GM18909 (cell line): ENCODE measurements at regions not wholly inside any gene's neighbourhood (a gene's known extent, or its start where the extent isn't known, plus 50 kb on each side); places are given as distances from the start of the nearest gene placed in this dataset.

Experiments
- ATAC-seq: cut with Tn5 transposase; IDR thresholded peaks from one replicate; pipeline ENCODE4 v1.9.1; 2021; ENCODE audit warnings: mild to moderate bottlenecking; ENCODE audit not compliant: unreplicated experiment, poor library complexity

- ATAC-seq, result no peak
Measured at GRCh38 chr4:176565049-176565448, 227.7 kb downstream of the VEGFC start.

DNA sequence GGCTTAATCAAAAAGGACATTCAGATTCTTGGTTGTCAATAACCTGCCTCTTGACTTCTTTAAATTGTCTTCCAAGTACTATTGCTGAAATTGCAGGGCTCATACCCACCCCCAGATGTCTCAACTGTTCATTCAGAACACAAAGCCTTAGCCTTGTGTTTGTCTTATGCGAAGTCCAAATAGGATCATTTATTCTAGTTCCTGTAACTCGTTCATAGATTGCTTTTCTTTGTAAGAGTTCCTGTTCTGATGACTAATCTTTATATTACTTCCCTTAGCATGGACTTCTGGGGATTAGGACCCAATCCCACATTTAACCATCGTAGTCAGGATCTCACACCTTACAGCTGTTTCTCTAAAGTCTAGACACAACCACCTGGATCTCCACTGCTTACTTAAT, 226.0 kb downstream of the VEGFC start:
- no peak for ATAC-seq

- ATAC-seq, result no peak
Measured at GRCh38 chr4:176568238-176568637, 224.5 kb downstream of the VEGFC start.

- no peak for ATAC-seq
Measured at GRCh38 chr4:176569301-176569700, 223.4 kb downstream of the VEGFC start.

DNA sequence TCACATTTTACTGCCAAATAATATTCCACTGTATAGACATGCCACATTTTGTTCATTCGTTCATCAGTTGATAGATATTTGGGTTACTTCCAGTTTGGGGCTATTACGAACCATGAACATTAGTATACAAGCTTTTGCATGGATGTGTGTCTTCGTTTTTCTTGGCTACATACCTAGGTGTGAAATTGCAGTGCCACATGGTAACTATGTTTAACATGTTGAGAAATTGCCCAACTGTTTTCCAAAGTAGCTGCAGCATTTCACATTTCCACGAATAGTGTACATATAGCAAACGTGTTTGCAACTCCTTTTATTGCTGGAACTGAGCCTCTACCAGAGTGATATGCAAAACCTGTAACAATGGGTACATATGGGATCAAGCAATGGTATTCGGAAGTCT, 221.5 kb downstream of the VEGFC start:
- no peak for ATAC-seq

DNA sequence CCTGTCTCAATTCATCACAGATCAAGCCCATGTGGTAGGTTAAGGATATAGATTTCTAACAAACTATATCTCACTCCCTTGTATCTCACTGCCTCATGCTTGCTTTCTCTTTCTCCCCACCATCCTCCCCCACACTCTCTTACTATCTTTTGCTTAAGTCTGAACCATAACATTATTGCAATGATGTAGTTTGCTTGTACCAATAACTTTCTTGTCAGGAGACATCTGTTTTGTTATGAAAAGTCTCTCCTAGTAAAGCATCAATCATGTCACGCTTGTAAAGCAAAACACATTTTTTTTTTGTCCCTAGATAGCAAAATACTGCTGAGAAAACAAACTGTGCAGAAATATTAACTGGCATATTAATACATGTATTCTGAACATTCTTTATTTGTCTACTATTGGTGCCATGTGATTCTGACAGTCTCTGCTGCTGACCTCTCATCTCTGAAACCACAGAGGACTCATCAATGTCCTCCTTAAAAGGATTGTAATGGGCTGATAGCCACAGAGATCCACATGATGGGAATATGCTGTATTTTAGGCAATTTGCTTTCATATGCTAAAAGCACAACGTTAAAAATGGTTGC, 217.5 kb downstream of the VEGFC start:
- ATAC-seq, result no peak

GRCh38 chr4:176579226-176579625, 213.5 kb downstream of the VEGFC start:
- no peak for ATAC-seq

DNA sequence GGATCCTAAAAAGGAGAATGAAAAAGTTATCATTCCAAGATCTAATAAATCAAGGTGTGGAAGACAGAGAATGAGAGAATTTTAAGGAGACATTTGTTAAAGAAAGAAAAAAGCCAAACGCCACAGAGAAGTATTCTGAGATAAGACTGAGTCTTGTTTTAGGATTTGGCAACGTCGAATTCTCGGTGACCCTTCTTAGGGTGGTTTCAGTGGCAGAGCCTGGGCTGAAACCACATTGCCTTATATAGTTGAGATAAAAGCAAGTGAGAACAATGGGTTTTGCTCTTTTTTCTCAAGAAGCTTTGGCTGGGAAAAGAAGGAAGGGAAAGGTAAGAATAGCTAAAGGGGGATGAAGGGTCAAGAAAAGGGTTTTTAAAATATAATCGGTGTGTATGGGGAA, 209.4 kb downstream of the VEGFC start:
- ATAC-seq, result no peak

DNA sequence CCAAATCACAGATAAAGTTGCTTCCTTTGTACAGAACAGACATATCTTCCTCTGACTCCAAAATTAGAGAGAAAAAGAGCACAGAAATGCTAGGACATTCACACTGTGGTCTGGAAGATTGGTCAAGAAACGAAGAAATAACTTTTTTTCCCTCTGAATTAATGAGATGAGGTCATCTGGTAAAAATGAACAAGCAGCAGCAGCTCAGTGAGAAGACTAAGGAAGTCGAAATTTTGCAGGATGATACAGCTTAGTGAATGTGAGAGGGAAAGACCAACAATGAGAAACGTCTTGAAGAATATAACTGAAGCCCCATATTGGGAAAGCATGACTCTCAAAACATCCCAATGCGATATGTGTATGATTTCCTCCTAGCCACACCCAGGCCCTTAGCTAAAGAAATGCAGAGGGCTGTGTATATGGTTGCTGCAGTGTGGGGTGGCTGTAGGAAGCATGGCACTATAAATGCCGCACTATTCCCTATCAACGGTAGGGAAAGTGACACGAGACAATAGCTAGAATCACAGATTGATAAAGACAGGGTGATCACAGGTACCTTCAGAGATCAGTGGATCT, 208.6 kb downstream of the VEGFC start:
- no peak for ATAC-seq

DNA sequence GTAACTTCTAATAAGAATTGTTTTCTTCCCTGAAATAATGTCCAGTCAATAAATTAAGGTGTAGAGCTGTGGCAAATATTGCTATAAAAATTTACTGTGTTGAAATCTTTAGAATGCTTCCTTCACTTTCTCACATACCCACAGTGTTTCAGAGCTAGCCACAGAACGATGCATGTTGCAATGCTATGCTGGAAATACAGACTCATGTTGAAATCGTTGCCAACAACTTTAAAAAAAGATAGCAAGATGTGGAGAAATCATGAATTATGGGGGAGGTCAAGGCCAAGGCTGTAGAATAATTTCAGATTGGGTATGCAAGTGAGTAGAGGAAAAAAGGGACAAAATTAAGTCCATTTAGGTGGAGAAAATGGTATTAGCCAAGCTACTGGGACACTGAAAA, 204.8 kb downstream of the VEGFC start:
- ATAC-seq, result no peak

DNA sequence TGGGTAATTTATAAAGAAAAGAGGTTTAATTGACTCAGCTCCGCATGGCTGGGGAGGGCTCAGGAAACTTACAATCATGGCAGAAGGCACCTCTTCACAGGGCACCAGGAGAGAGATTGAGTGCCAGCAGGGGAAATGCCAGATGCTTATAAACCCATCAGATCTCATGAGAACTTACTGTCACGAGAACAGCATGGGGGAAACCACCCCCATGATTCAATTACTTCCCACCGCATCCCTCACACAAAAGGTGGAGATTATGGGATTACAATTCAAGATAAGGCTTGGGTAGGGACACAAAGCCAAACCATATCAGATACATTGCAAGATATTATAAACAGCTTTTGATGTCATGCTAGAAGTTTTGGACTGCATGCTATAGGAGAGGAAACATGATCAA, 204.3 kb downstream of the VEGFC start:
- no peak for ATAC-seq

DNA sequence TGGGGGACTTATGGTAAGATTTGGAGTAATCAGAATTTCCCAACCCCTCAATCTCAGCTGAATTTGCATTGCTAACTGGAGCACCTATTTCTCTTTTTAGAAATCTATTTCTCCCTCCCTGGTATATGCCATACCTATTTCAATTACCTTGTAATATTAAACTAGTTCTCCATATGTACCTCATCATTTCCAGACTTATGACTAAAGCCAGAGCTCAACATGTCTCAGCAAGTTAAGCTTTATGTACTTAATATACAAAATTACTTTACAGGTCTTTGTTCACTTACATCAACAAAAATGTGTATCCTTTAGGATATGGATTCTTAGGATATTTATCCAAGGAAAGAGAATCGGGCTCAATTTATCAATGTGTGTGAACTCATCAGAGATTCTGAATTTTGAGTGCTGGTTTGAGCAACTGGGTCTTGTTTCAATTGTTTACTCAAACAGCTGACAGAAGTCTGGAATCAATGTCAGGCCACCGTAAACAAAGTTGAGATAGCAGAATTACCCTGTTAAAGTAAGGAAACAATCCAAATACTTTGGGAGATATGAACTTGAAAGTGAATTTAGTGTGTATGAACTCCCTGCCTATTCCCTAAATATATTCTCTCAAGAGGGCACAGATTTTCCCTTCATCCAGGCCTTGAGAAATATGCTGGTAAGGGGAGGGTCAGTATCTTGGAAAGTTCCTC, 199.6 kb downstream of the VEGFC start:
- no peak for ATAC-seq

DNA sequence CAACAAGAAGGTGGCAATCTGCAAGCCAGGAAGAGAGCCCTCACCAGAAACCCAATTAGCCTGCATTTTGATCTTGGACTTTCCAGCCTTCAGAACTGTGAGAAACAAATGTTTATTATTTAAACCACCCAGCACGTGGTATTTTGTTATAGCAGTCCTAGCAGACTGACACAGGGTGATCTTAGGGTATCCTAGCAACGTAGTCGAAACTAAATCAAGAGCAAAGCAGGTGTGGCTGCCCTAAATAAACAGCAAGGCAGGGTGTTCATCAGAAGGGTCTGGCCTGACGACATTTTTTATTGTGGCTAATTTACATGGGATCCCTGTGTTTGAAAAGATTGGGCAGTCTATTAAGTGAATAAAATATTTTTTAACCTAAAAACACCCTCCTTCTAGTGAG, 198.8 kb downstream of the VEGFC start:
- no peak for ATAC-seq

DNA sequence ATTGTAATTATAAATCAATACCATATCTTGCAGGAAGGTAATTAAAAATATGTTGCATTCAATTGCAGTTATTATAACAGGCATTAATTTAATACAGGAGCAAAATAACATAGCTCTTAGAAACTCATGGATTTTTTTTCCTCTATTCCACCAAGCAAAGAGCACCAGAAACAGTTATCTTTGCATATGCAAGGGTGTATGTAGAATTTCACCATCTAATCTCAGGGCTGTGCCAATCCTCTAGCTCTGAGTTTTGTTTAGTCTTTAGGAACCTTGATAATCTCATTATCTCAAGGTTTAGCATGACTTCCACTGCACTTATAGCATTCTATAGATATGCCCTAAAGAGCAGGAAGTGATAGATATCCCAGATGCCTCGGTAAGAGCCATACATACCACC, 197.5 kb downstream of the VEGFC start:
- no peak for ATAC-seq

GRCh38 chr4:176601124-176601523, 191.6 kb downstream of the VEGFC start:
- ATAC-seq, result no peak

DNA sequence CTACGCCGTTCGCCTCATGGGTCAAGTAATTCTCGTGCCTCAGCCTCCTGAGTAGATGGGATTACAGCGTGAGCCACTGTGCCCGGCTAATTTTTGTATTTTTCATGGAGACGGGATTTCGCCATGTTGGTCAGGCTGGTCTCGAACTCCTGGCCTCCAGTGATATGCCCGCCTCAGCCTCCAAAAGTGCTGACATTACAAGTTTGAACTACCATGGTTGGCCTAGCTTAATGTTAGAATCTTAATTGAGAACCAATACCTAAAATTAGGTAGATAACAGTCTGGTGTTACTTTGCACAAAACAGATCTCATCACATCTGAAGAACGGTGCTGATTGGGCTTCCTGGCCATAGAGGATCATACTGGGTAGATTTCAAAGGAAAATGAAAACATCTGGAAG, 184.9 kb downstream of the VEGFC start:
- ATAC-seq, result no peak

DNA sequence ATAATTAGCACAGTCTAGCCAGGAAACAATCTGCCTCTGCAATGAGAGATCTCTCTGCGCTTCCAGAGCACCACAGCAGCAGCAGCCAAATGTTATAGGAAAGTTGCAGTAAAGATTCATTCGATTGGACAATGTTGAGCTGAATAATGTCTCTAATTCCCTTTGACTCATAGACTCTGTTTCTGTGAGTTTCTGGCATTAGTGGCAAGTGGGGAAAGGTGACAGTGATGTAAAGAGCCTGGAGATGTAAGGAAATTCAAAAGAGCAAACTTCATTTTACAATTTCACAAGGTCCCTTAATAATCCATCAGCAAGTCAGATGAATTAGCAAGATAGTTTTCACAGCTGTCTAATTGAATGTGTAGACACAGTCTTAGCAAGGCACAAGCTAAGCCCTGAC, 184.4 kb downstream of the VEGFC start:
- no peak for ATAC-seq

GRCh38 chr4:176610594-176610993, 182.1 kb downstream of the VEGFC start:
- ATAC-seq, result no peak

GRCh38 chr4:176611381-176611780, 181.3 kb downstream of the VEGFC start:
- ATAC-seq, result no peak

DNA sequence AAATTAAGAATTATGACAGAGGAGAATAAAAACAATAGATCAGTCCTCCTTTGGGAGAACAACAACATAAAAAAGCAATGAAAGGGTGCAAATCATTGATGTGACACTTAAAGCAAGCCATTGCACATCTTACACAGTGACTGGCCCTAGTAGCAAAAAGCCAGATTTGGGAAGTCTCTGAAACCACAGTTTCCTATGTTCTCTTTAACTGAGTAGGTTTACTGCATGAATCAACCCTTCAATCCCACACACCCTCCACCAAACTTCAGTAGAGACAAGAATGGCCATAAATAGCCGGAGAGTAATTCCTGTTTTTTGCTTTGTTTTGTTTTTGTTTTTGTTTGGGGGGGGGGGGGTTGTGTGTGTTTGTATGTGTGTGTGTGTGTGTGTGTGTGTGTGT, 180.8 kb downstream of the VEGFC start:
- no peak for ATAC-seq

- no peak for ATAC-seq
Measured at GRCh38 chr4:176614793-176615192, 177.9 kb downstream of the VEGFC start.

GRCh38 chr4:176616151-176616550, 176.6 kb downstream of the VEGFC start:
- ATAC-seq, result no peak
